Activated gamma-delta T cell treated with Interleukin-2 at 50 U/mL for 16 hours (primary cell): ENCODE measurements at regions not wholly inside any gene's neighbourhood (a gene's known extent, or its start where the extent isn't known, plus 50 kb on each side); places are given as distances from the start of the nearest gene placed in this dataset.
"Not testable (repeated sequence)": the region's sequence is repeated elsewhere in the genome, so short reads cannot be mapped to it uniquely, and the experiment has no call there.

Experiments
- DNase-seq: peaks from one replicate; pipeline ENCODE4 v3.0.0-alpha.2; 2020

DNA sequence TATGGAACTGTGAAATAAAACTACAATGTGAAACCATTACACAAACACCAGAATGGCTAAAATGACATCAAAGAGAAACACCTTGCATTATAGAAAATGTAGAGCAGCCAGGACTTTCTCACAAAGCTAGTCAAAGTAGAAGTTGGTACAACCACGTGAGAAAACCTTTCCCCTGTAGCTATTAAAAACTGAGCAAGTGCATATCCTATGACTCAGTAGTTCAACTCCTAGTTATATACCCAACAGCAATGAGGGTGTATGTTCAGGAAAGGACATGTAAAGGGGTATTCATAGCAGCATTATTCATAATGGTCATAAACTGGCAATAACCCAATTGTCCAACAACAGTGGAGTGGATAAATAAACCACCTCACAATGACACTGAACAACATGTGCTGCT is 177.5 kb upstream of the NUDT10 start:
- DNase-seq, result no peak

DNA sequence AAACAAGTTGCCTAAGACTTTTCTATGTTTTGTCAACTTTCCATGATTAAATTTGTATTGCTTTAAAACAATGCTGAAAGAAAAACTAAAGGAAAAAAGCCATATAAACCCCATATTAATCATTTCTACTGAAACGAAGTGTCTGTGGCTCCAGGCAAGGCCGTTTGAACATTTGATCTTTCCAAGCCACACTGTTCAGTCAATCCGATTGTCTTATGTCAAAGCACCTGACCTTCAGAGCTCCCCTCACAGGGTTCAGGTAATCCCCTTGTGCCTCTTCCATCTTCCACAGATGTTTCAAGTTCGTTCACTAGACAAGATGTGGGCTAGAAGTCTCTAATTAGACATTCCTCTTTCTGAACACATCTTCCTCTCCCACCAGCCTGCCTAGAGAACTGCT is 177.1 kb upstream of the NUDT10 start:
- DNase-seq, result no peak

DNA sequence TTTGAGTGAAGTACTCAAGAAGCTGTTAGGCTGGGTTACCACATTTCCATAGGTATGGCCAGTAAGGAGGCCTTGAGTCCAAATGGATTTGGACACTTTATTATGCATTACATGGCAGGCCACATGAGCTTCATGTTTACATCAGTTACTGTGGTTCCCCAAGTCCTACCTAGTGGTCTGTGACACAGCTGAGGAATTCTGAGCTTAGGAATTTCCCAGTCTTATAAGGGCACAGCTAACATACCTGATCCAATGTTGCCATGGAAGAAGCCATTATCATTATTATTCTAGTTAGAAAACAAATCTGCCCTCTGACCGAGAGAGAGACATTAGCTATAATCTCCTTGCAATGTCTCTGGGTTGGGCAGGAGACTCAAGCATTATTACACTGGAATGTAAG is 174.4 kb upstream of the NUDT10 start:
- DNase-seq, result no peak

DNA sequence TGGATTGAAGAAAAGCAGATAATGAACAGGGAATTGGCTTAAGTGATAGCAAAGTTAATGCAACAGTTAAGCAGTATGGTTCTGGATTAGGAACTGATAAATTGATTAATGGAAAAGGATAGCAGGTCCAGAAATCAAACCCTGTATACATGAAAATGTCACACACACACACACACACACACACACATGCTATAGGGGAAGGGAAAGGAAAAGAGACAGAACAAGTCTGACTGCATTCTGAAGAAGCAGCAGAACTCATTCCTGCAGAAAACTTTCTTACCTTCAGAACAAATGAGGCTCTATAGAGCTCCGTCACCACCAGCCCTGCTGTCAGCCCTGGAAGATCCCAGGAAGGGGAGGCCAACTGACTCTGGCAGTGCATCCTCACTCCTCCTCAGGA is 173.2 kb upstream of the NUDT10 start:
- not testable (repeated sequence) for DNase-seq

DNA sequence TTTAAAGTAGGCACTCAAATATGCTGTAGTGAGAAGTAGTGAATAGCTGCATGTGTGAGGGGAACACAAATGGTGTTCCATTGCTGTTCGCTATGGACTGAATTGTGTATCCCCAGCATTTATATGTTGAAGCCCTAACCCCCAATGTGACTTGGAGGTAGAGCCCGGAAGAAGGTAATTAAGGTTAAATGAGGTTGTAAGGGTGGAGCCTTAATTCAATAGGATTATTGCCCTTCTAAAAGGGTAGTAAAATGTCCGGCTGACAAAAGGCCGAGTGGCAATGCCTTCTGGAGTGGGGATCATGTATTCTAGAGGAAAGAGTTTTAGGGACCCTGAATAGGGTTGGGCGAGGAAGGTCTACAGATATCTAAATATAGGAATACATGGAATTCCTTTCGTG is 168.9 kb upstream of the NUDT10 start:
- DNase-seq, result no peak

DNA sequence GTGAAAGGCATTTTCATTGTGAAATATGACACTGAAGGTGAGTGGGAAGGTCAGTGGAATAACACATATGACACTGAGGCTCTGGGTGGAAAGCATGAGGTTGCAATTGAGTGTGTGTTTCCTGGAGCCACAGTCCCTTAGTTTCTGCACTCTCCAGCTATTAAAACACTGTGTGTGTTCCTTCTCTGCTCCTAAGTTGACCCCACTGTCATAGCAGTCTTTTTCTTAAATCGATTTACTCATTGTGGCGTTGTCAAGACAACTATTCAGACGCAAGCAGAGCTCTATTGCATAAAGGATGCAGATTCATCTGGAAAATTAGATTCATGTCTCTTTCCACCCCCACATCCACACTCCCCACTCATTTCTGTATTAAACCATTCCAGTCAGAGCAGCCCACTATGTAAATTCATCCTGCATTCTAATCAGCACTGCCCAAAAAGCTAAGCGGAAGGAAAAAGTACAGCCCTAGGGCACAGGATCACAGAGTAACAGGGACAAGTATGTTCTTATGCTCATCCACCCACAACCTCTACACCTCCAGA is 154.2 kb upstream of the NUDT10 start:
- DNase-seq, result not testable (repeated sequence)

DNA sequence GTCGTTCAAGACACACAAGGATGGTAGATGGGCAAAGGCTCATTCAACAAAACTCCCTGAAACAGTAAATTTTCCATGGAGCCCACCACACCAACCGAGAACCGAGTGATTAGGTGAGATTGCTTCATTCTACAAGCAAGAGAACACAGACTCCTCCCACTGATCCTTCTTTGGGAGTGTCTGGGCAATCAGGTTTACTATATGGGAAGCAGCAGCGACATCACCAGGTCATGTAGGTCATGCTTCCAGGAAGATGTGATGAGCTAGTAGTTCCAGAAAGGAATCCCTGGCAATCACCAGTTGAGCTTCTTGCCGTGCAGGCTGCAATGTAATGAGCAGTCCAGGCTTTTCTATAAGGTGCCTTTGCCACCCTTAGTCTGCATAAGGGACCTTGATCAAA is 152.8 kb upstream of the NUDT10 start:
- DNase-seq, result not testable (repeated sequence)

DNA sequence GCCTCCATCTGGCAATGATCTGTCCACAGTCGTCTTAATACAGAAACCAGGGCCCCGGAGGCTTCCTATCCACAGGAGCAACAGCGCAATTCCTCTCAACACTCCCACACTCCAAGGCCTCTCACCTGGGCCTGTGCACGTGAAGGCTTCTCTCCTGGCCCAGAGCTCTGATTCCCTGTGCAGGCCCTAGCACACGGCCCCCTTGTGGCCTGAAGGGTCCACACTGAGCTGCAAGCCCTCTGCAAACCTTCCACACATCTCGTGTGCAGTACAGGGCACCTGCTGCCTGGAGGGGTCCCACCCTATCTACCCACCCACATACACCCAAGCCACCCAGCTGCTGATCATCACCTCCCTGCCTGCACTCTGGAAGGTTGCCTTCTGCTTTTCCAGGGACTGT is 150.1 kb upstream of the NUDT10 start:
- no peak for DNase-seq

DNA sequence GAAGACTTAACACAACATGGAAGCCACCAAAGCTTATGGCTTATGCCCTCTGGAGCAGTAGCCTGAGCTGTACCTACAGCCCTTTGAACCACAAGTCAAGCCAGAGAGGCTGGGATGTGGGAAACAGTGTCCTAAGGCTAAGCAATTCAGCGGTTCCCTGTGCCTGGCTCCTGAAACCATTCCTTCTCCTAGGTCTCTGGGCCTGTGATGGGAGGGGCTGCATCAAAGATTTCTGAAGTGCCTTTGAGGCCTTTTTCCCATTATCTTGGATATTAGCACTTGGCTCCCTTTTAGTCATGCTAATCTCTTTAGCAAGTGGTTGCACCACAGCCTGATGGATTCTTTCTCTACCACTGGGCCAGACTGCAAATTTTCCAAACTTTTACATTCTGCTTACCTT is 140.5 kb upstream of the NUDT10 start:
- DNase-seq, result no peak

DNA sequence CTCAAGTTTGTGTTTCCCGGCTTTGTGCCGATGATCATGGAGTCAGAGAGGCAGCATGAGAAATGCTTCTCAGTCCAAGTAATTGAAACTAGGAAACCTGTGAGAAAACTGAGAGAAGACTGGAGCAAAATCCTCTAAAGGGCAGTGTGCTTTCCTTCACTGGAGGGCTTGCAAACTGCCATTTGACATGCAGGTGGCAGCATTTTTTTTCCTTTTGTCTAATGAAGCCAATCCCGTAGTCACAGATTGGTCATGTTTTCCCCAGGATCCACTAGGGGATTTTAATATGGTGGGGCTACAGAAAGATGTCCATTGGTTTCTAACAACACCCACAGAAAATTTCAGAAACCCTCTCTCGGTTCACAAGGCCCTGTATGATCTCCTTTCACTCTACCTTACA is 117.4 kb upstream of the NUDT10 start:
- DNase-seq, result no peak

DNA sequence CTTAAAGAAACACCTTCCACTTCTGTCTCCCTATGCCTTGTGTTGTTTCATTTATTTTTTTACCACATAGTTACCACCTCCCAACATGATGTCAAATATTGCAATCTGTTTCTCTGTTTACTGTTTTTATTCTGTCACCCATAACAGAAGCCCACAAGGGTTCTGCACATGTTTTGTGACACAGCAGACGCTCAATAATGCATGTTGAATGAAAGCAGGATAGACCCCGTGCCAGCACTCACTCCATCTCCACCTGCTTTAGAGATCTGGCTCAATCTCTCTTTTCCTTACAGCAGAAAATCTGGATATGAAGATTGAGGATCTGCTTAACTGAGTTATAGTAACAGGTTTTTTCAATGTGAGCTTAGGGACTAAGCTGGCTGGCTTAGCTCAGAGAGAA is 116.8 kb upstream of the NUDT10 start:
- DNase-seq, result no peak

DNA sequence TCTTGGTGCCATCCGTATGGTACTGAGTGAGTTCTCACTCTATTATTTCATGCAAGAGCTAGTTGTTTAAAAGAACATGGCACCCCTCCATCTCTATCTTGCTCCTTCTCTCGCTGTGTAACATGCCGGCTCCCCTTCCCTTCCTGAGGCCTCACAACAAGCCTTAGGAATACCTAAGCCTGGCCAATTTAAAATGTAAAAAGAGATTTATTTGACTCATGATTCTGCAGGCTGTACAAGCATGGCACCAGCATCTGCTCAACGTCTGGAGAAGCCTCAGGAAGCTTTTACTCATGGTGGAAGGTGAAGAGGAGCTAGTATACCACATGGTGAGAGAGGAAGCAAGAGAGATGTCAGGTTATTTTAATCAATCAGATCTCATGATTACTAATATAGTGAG is 90.4 kb upstream of the NUDT10 start:
- DNase-seq, result no peak

DNA sequence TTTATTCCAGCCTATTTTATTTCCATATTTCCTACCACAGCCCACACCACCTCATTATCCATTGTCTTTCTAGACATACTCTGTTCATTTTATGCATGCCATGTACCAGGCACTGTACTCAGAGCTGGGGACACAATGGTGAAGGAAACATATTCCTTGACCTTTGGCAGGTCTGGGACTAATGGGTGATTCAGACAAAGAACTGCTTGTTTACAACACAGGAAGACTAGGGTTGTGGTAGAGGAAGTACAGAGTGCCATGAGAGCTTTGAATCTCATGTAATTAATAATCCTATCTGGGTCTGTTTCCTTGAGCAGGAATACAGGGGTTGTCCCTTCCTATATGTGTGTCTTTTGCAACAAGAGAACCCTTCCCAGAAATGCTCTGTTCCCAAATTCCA is 75.1 kb upstream of the NUDT10 start:
- no peak for DNase-seq

DNA sequence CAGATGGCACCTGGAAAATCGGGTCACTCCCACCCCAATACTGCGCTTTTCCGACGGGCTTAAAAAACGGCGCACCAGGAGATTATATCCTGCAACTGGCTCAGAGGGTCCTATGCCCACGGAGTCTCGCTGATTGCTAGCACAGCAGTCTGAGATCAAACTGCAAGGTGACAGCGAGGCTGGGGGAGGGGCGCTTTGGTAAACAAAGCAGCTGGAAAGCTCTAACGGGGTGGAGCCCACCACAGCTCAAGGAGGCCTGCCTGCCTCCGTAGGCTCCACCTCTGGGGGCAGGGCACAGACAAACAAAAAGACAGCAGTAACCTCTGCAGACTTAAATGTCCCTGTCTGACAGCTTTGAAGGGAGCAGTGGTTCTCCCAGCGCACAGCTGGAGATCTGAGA is 70.4 kb upstream of the NUDT10 start:
- not testable (repeated sequence) for DNase-seq

DNA sequence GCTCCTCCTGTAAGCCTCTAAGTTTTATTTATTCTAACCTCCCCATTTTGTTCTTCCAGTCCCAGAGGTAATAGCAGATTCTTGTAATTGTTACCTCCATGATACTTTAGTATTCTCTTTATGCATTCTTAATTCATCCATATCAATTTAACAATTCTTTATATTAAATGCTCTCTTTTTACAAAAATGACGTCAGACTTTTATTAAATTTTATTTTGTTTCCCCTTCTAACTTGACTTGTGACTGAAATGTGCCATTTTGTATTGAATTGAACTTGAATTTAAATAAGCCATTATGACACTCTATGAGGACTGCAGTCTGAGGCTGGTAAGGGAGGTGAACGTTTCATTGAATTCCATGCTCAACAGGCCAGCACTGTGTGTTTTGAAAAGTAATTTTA is 60.0 kb upstream of the NUDT10 start:
- no peak for DNase-seq

DNA sequence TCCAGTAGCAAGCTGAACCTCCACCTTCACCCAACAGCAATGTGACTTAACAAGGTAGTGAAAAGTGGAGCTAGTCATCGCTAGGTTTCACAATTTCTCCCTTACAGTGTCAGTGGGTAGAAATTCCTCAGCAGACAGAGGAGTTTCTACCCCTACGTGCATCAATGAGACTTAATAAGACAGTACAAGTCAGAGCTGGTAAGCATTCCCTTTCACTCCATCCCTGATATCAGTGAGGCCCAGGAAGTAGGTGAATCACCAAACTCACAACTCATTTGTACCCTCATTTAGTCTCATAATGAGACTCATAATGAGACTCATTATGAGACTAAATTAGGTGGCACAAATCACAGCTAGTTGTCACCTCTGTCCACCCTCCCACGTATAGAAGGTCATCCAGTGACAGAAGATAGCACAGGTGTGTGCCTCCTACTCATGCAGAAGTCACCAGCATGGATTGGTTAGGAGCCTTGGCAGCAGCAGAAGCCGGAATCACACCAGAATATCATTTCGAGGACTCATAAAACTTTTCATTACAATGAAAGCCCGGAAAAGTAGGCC is 50.8 kb upstream of the NUDT10 start:
- DNase-seq, result no peak
